ENCODE measurements at regions not wholly inside any gene's neighbourhood (a gene's known extent, or its start where the extent isn't known, plus 50 kb on each side); places are given as distances from the start of the nearest gene placed in this dataset.
"Not testable (repeated sequence)": the region's sequence is repeated elsewhere in the genome, so short reads cannot be mapped to it uniquely, and the experiment has no call there.

DNA sequence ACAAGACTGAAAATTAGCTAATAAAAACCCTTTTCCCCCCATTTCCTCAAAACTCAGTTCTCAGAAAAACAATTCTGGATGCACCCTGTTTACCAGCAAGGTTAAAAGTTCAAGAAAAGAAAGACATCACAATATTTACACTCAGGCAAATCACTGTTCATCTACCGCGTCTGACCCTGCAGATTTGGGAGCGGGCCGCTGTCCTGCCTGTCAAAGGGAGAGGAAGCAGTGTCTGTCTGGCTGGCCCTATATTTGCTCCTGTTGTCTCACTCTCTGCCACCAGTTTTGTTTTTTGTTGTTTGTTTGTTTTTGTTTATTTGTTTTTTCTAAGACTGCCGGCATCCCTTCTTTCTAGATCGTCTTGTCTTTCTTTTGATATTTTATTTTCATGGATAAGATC lies 299.4 kb downstream of the BCL2L11 start:
- not testable (repeated sequence) for H3K4me1 ChIP-seq (ENCODE audit: control insufficient read depth in 2 of 2, insufficient read depth in 2 of 2, low read length in 2 of 2); H3K9me3 ChIP-seq (ENCODE audit: control insufficient read depth in 2 of 2, insufficient read depth in 1 of 2, low read length in 1 of 2); DNase-seq (ENCODE audit: low read depth in 6 of 9, low spot score in 9 of 9); H3K4me3 ChIP-seq (ENCODE audit: low read length in 2 of 2); H3K27me3 ChIP-seq (ENCODE audit: control insufficient read depth in 2 of 2, insufficient read depth in 1 of 2, low read length in 1 of 2); H3K27ac ChIP-seq (ENCODE audit: low read depth in 1 of 2, low read length in 1 of 2); H3K36me3 ChIP-seq (ENCODE audit: control insufficient read depth in 2 of 2, insufficient read depth in 2 of 2, low read length in 1 of 2)
- 97% methylated on average over 4 of the region's 6 CpGs for WGBS

GRCh38 chr2:111420835-111421234 lies 300.1 kb downstream of the BCL2L11 start:
- not testable (repeated sequence) for H3K4me3 ChIP-seq (ENCODE audit: low read length in 2 of 2); DNase-seq (ENCODE audit: low read depth in 6 of 9, low spot score in 9 of 9); H3K4me1 ChIP-seq (ENCODE audit: control insufficient read depth in 2 of 2, insufficient read depth in 2 of 2, low read length in 2 of 2); H3K27ac ChIP-seq (ENCODE audit: low read depth in 1 of 2, low read length in 1 of 2); H3K9me3 ChIP-seq (ENCODE audit: control insufficient read depth in 2 of 2, insufficient read depth in 1 of 2, low read length in 1 of 2); H3K36me3 ChIP-seq (ENCODE audit: control insufficient read depth in 2 of 2, insufficient read depth in 2 of 2, low read length in 1 of 2); H3K27me3 ChIP-seq (ENCODE audit: control insufficient read depth in 2 of 2, insufficient read depth in 1 of 2, low read length in 1 of 2)
- WGBS: 95% methylated on average over 3 of the region's 3 CpGs

- H3K36me3 ChIP-seq (ENCODE audit: control insufficient read depth in 2 of 2, insufficient read depth in 2 of 2, low read length in 1 of 2); H3K27ac ChIP-seq (ENCODE audit: low read depth in 1 of 2, low read length in 1 of 2); H3K27me3 ChIP-seq (ENCODE audit: control insufficient read depth in 2 of 2, insufficient read depth in 1 of 2, low read length in 1 of 2); DNase-seq (ENCODE audit: low read depth in 6 of 9, low spot score in 9 of 9); H3K4me1 ChIP-seq (ENCODE audit: control insufficient read depth in 2 of 2, insufficient read depth in 2 of 2, low read length in 2 of 2); H3K9me3 ChIP-seq (ENCODE audit: control insufficient read depth in 2 of 2, insufficient read depth in 1 of 2, low read length in 1 of 2); H3K4me3 ChIP-seq (ENCODE audit: low read length in 2 of 2): not testable (repeated sequence)
- whole genome bisulfite sequencing: 87% methylated on average over 4 of the region's 6 CpGs
Observed at GRCh38 chr2:111421949-111422348, 301.2 kb downstream of the BCL2L11 start.

DNA sequence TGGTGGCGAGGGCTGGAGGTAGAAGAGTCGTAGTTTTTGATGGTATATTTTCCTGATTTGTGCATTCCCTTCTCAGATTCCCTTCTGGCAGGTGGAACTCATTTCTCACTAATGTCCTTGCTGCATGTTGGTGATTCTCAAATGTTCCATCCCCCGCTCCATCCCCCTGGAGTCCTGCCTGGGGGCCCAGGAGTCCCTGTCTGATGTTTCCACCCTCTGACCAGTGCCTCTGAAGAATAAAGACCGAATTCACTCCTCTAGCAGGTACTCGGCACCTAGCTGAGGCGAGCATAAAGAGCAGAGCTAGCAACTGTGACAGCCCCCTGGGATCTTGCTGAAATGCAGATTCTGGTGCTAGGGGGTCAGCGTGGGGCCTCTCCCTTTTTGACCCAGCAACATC lies 301.8 kb downstream of the BCL2L11 start:
- not testable (repeated sequence) for H3K27me3 ChIP-seq (ENCODE audit: control insufficient read depth in 2 of 2, insufficient read depth in 1 of 2, low read length in 1 of 2); H3K36me3 ChIP-seq (ENCODE audit: control insufficient read depth in 2 of 2, insufficient read depth in 2 of 2, low read length in 1 of 2); H3K9me3 ChIP-seq (ENCODE audit: control insufficient read depth in 2 of 2, insufficient read depth in 1 of 2, low read length in 1 of 2); H3K27ac ChIP-seq (ENCODE audit: low read depth in 1 of 2, low read length in 1 of 2); H3K4me1 ChIP-seq (ENCODE audit: control insufficient read depth in 2 of 2, insufficient read depth in 2 of 2, low read length in 2 of 2); DNase-seq (ENCODE audit: low read depth in 6 of 9, low spot score in 9 of 9); H3K4me3 ChIP-seq (ENCODE audit: low read length in 2 of 2)
- 94% methylated on average over 7 of the region's 7 CpGs for WGBS

DNA sequence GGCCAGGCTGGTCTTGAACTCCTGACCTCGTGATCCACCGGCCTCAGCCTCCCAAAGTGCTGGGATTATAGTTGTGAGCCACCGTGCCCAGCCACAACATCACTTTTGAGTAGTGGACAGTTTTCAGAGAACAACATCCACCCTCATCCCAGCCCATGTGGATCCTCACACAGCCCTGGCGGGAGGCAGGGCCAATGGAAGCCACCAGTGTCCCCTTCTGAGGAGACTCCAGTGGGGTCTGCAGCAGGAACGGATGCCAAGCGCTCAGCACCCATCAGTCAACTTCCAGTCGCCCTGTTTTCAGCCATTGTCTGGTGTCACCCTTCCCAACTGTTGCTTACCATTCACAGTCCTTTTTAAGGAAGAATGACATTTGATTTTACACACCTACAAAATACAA lies 302.5 kb downstream of the BCL2L11 start:
- not testable (repeated sequence) for H3K4me3 ChIP-seq (ENCODE audit: low read length in 2 of 2); H3K27me3 ChIP-seq (ENCODE audit: control insufficient read depth in 2 of 2, insufficient read depth in 1 of 2, low read length in 1 of 2); H3K4me1 ChIP-seq (ENCODE audit: control insufficient read depth in 2 of 2, insufficient read depth in 2 of 2, low read length in 2 of 2); H3K9me3 ChIP-seq (ENCODE audit: control insufficient read depth in 2 of 2, insufficient read depth in 1 of 2, low read length in 1 of 2); DNase-seq (ENCODE audit: low read depth in 6 of 9, low spot score in 9 of 9); H3K27ac ChIP-seq (ENCODE audit: low read depth in 1 of 2, low read length in 1 of 2); H3K36me3 ChIP-seq (ENCODE audit: control insufficient read depth in 2 of 2, insufficient read depth in 2 of 2, low read length in 1 of 2)
- WGBS: 95% methylated on average over 7 of the region's 7 CpGs

GRCh38 chr2:111424176-111424575 lies 303.5 kb downstream of the BCL2L11 start:
- WGBS: 93% methylated on average over 4 of the region's 6 CpGs
- not testable (repeated sequence) for H3K36me3 ChIP-seq (ENCODE audit: control insufficient read depth in 2 of 2, insufficient read depth in 2 of 2, low read length in 1 of 2); DNase-seq (ENCODE audit: low read depth in 6 of 9, low spot score in 9 of 9); H3K27ac ChIP-seq (ENCODE audit: low read depth in 1 of 2, low read length in 1 of 2); H3K9me3 ChIP-seq (ENCODE audit: control insufficient read depth in 2 of 2, insufficient read depth in 1 of 2, low read length in 1 of 2); H3K4me3 ChIP-seq (ENCODE audit: low read length in 2 of 2); H3K27me3 ChIP-seq (ENCODE audit: control insufficient read depth in 2 of 2, insufficient read depth in 1 of 2, low read length in 1 of 2); H3K4me1 ChIP-seq (ENCODE audit: control insufficient read depth in 2 of 2, insufficient read depth in 2 of 2, low read length in 2 of 2)

- not testable (repeated sequence) for H3K4me1 ChIP-seq (ENCODE audit: control insufficient read depth in 2 of 2, insufficient read depth in 2 of 2, low read length in 2 of 2); H3K27ac ChIP-seq (ENCODE audit: low read depth in 1 of 2, low read length in 1 of 2)
- WGBS: 48% methylated on average over 3 of the region's 5 CpGs
Observed at GRCh38 chr2:111424851-111425309, 304.2 kb downstream of the BCL2L11 start.

GRCh38 chr2:111425789-111426201 lies 305.1 kb downstream of the BCL2L11 start:
- WGBS: 94% methylated on average over 4 of the region's 4 CpGs
- H3K4me3 ChIP-seq (ENCODE audit: low read length in 2 of 2); H3K27me3 ChIP-seq (ENCODE audit: control insufficient read depth in 2 of 2, insufficient read depth in 1 of 2, low read length in 1 of 2); H3K36me3 ChIP-seq (ENCODE audit: control insufficient read depth in 2 of 2, insufficient read depth in 2 of 2, low read length in 1 of 2); H3K27ac ChIP-seq (ENCODE audit: low read depth in 1 of 2, low read length in 1 of 2); DNase-seq (ENCODE audit: low read depth in 6 of 9, low spot score in 9 of 9); H3K4me1 ChIP-seq (ENCODE audit: control insufficient read depth in 2 of 2, insufficient read depth in 2 of 2, low read length in 2 of 2); H3K9me3 ChIP-seq (ENCODE audit: control insufficient read depth in 2 of 2, insufficient read depth in 1 of 2, low read length in 1 of 2): not testable (repeated sequence)

More at GRCh38 chr2:111424851-111425309, 304.2 kb downstream of the BCL2L11 start:
- H3K36me3 ChIP-seq (ENCODE audit: control insufficient read depth in 2 of 2, insufficient read depth in 2 of 2, low read length in 1 of 2); H3K9me3 ChIP-seq (ENCODE audit: control insufficient read depth in 2 of 2, insufficient read depth in 1 of 2, low read length in 1 of 2); DNase-seq (ENCODE audit: low read depth in 6 of 9, low spot score in 9 of 9); H3K27me3 ChIP-seq (ENCODE audit: control insufficient read depth in 2 of 2, insufficient read depth in 1 of 2, low read length in 1 of 2); H3K4me3 ChIP-seq (ENCODE audit: low read length in 2 of 2): not testable (repeated sequence)

DNA sequence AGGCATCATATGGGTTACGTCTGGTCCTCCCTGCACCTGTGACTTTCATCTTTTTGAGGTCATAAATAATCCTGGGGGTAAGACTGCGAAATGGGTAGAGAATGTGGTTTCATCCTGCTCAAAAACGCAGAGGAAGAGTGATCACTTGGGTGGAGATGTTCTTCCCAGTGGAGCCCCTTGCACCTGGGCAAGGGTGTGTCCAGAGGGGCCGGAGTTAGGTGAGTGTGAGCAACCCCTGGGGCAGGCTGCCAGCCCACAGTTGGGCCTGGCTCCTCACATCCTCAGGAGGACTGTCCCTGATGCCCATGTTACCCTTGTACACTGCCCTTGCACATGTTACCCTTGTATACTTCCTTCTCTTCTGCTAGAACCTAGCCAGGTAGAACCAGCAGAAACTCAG lies 306.6 kb downstream of the BCL2L11 start:
- WGBS: 85% methylated on average over 4 of the region's 4 CpGs
- not testable (repeated sequence) for H3K27ac ChIP-seq (ENCODE audit: low read depth in 1 of 2, low read length in 1 of 2)

DNA sequence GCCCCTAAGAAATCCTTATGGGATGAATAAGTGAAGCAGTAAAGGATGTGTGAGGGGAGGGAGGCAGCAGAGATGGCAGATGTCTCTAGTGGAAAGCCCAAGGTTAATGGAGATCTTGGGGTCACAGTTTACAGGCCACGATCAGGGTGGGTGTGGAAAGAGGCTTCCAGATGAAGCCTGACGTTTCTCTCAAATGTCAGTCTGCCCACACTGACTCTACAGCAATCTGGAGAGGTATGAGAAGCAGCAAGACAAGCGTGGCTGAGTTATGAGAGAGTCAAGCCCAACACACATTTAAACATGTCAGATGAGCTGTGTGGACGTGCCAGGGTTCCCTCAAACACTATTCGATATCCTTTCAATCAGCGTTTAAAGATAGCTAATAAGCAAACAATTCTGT lies 308.2 kb downstream of the BCL2L11 start:
- H3K4me3 ChIP-seq (ENCODE audit: low read length in 2 of 2); DNase-seq (ENCODE audit: low read depth in 6 of 9, low spot score in 9 of 9); H3K36me3 ChIP-seq (ENCODE audit: control insufficient read depth in 2 of 2, insufficient read depth in 2 of 2, low read length in 1 of 2); H3K27ac ChIP-seq (ENCODE audit: low read depth in 1 of 2, low read length in 1 of 2); H3K27me3 ChIP-seq (ENCODE audit: control insufficient read depth in 2 of 2, insufficient read depth in 1 of 2, low read length in 1 of 2); H3K9me3 ChIP-seq (ENCODE audit: control insufficient read depth in 2 of 2, insufficient read depth in 1 of 2, low read length in 1 of 2): not testable (repeated sequence)
- peaks cover 0 to 12% of the 10 kb centered on the region in 2 donors for H3K4me1 ChIP-seq (ENCODE audit: control insufficient read depth in 2 of 2, insufficient read depth in 2 of 2, low read length in 2 of 2)
- WGBS: 94% methylated on average over 6 of the region's 6 CpGs

More for the DNA sequence above, 306.6 kb downstream of the BCL2L11 start:
- not testable (repeated sequence) for H3K27me3 ChIP-seq (ENCODE audit: control insufficient read depth in 2 of 2, insufficient read depth in 1 of 2, low read length in 1 of 2); H3K4me3 ChIP-seq (ENCODE audit: low read length in 2 of 2); H3K36me3 ChIP-seq (ENCODE audit: control insufficient read depth in 2 of 2, insufficient read depth in 2 of 2, low read length in 1 of 2); DNase-seq (ENCODE audit: low read depth in 6 of 9, low spot score in 9 of 9); H3K9me3 ChIP-seq (ENCODE audit: control insufficient read depth in 2 of 2, insufficient read depth in 1 of 2, low read length in 1 of 2)
- peaks cover 0 to 10% of the 10 kb centered on the region in 2 donors for H3K4me1 ChIP-seq (ENCODE audit: control insufficient read depth in 2 of 2, insufficient read depth in 2 of 2, low read length in 2 of 2)

All from thymus (tissue), 11 donors.